ENCODE measurements at regions not wholly inside any gene's neighbourhood (a gene's known extent, or its start where the extent isn't known, plus 50 kb on each side); places are given as distances from the start of the nearest gene placed in this dataset.

GRCh38 chr16:6407596-6407995 lies 925.0 kb upstream of the RBFOX1 start:
- no peaks in the 10 kb centered on the region for H3K4me1 ChIP-seq (replicated peaks)
- 94% methylated on average over 3 of the region's 3 CpGs for WGBS

GRCh38 chr16:6406028-6406427 lies 926.6 kb upstream of the RBFOX1 start:
- 47% methylated on average over 1 of the region's 1 CpG for WGBS
- Histone ChIP-seq H3K27me3 (replicated peaks; ENCODE audit: insufficient read depth) (no peaks in the 10 kb centered on the region), H3K36me3 (no peaks in the 10 kb centered on the region), H3K4me1 (replicated peaks) (no peaks in the 10 kb centered on the region), H3K4me3 (no peak overlapping the region), H3K27ac (no peak overlapping the region), H3K9me3 (no peaks in the 10 kb centered on the region)
- TF ChIP-seq CTCF (IDR thresholded peaks at IDR 0.05) (no peak), POLR2AphosphoS5 (IDR thresholded peaks at IDR 0.05) (no peak), POLR2A (IDR thresholded peaks at IDR 0.05) (no peak)
- no peak for DNase-seq (ENCODE audit: low spot score)
- intact Hi-C loops (cut with DNase I): no loop called here

More at GRCh38 chr16:6407596-6407995, 925.0 kb upstream of the RBFOX1 start:
- no peak for DNase-seq (ENCODE audit: low spot score)
- Histone ChIP-seq H3K27ac (no peak overlapping the region), H3K4me3 (no peak overlapping the region), H3K36me3 (no peaks in the 10 kb centered on the region), H3K27me3 (replicated peaks; ENCODE audit: insufficient read depth) (no peaks in the 10 kb centered on the region), H3K9me3 (no peaks in the 10 kb centered on the region)
- intact Hi-C loops (cut with DNase I): no loop called here
- TF ChIP-seq POLR2AphosphoS5 (IDR thresholded peaks at IDR 0.05) (no peak), POLR2A (IDR thresholded peaks at IDR 0.05) (no peak), CTCF (IDR thresholded peaks at IDR 0.05) (no peak)

DNA sequence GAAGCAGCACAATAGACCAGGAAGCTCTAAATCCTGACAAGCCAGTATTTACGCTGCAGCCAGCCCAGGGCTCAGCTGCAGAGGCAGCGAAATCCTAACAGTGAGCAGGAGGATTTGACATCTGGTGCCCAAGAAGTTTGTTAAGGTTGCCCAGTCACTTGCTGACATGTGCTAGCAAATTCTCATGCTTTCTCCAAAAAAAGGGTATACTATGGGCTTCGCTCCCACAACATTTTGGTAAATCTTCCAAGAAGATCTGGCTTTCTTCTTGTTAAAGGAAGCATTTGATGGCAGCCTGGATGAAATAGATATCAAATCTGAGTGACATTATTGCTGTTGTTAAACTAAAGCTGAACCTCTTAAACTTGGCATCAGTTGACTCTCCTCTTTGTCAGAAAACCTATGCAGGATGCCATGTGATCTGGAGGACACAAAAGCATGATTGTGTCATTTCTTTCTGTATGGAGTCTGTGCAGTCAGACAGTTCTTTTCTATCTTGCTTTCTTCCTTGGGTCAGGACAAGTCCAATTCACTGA lies 949.7 kb upstream of the RBFOX1 start:
- no peak for DNase-seq (ENCODE audit: low spot score)
- no peak for TF ChIP-seq POLR2A (IDR thresholded peaks at IDR 0.05)
- no peak for TF ChIP-seq POLR2AphosphoS5 (IDR thresholded peaks at IDR 0.05)
- no peak for TF ChIP-seq CTCF (IDR thresholded peaks at IDR 0.05)
- intact Hi-C loops (cut with DNase I): no loop called here

GRCh38 chr16:6381896-6382295 lies 950.7 kb upstream of the RBFOX1 start:
- no peak for TF ChIP-seq POLR2A (IDR thresholded peaks at IDR 0.05)
- TF ChIP-seq POLR2AphosphoS5 (IDR thresholded peaks at IDR 0.05): no peak
- no peak for TF ChIP-seq CTCF (IDR thresholded peaks at IDR 0.05)
- Histone ChIP-seq H3K4me3 (no peak overlapping the region), H3K36me3 (no peaks in the 10 kb centered on the region), H3K27me3 (replicated peaks; ENCODE audit: insufficient read depth) (no peaks in the 10 kb centered on the region), H3K27ac (no peak overlapping the region), H3K9me3 (no peaks in the 10 kb centered on the region), H3K4me1 (replicated peaks) (no peaks in the 10 kb centered on the region)
- WGBS: 69% methylated on average over 6 of the region's 6 CpGs
- DNase-seq (ENCODE audit: low spot score): no peak
- intact Hi-C loops (cut with DNase I): no loop called here

More for the DNA sequence above, 949.7 kb upstream of the RBFOX1 start:
- WGBS: 25% methylated on average over 3 of the region's 3 CpGs
- no peaks in the 10 kb centered on the region for H3K4me1 ChIP-seq (replicated peaks)
- no peaks in the 10 kb centered on the region for H3K27me3 ChIP-seq (replicated peaks; ENCODE audit: insufficient read depth)
- no peak overlapping the region for H3K4me3 ChIP-seq
- H3K36me3 ChIP-seq: no peaks in the 10 kb centered on the region
- H3K9me3 ChIP-seq: no peaks in the 10 kb centered on the region
- no peak overlapping the region for H3K27ac ChIP-seq

GRCh38 chr16:6377956-6378355 lies 954.7 kb upstream of the RBFOX1 start:
- H3K4me1 ChIP-seq (replicated peaks): no peaks in the 10 kb centered on the region
- 92% methylated on average over 11 of the region's 11 CpGs for WGBS
- DNase-seq (ENCODE audit: low spot score): no peak
- H3K27me3 ChIP-seq (replicated peaks; ENCODE audit: insufficient read depth): no peaks in the 10 kb centered on the region
- no peaks in the 10 kb centered on the region for H3K9me3 ChIP-seq
- H3K27ac ChIP-seq: no peak overlapping the region
- H3K4me3 ChIP-seq: no peak overlapping the region
- no peaks in the 10 kb centered on the region for H3K36me3 ChIP-seq
- TF ChIP-seq POLR2A (IDR thresholded peaks at IDR 0.05) (no peak), POLR2AphosphoS5 (IDR thresholded peaks at IDR 0.05) (no peak), CTCF (IDR thresholded peaks at IDR 0.05) (no peak)
- intact Hi-C loops (cut with DNase I): no loop called here
